ENCODE measurements at regions not wholly inside any gene's neighbourhood (a gene's known extent, or its start where the extent isn't known, plus 50 kb on each side); places are given as distances from the start of the nearest gene placed in this dataset.

- Mint-ChIP-seq H3K27me3 (ENCODE audit: low read depth) (no peaks in the 10 kb centered on the region), H3K4me3 (no peak overlapping the region), H3K27ac (no peak overlapping the region), H3K36me3 (ENCODE audit: low read depth) (no peaks in the 10 kb centered on the region), H3K9me3 (no peaks in the 10 kb centered on the region), H3K4me1 (no peaks in the 10 kb centered on the region)
- TF ChIP-seq CTCF (IDR thresholded peaks at IDR 0.05; ENCODE audit: unreplicated experiment in 3 of 3), result no peak
Observed at GRCh38 chr4:58611012-58611411, 1500.8 kb upstream of the IGFBP7 start.

GRCh38 chr4:58606303-58606702 lies 1496.1 kb upstream of the IGFBP7 start:
- no peak for TF ChIP-seq CTCF (IDR thresholded peaks at IDR 0.05; ENCODE audit: unreplicated experiment in 3 of 3)
- Mint-ChIP-seq H3K36me3 (ENCODE audit: low read depth) (no peaks in the 10 kb centered on the region), H3K27ac (no peak overlapping the region), H3K4me1 (no peaks in the 10 kb centered on the region), H3K4me3 (no peak overlapping the region), H3K27me3 (ENCODE audit: low read depth) (no peaks in the 10 kb centered on the region), H3K9me3 (no peaks in the 10 kb centered on the region)

- Mint-ChIP-seq H3K4me3 (no peak overlapping the region), H3K9me3 (no peaks in the 10 kb centered on the region), H3K4me1 (no peaks in the 10 kb centered on the region), H3K27me3 (ENCODE audit: low read depth) (no peaks in the 10 kb centered on the region), H3K36me3 (ENCODE audit: low read depth) (no peaks in the 10 kb centered on the region), H3K27ac (no peak overlapping the region)
- TF ChIP-seq CTCF (IDR thresholded peaks at IDR 0.05; ENCODE audit: unreplicated experiment in 3 of 3), result no peak
Observed at GRCh38 chr4:58603951-58604350, 1493.8 kb upstream of the IGFBP7 start.

- no peaks in the 10 kb centered on the region for H3K36me3 Mint-ChIP-seq (ENCODE audit: low read depth)
- no peak overlapping the region for H3K4me3 Mint-ChIP-seq
- no peaks in the 10 kb centered on the region for H3K4me1 Mint-ChIP-seq
- TF ChIP-seq CTCF (IDR thresholded peaks at IDR 0.05; ENCODE audit: unreplicated experiment in 3 of 3), result no peak
- H3K27me3 Mint-ChIP-seq (ENCODE audit: low read depth), result no peaks in the 10 kb centered on the region
- H3K27ac Mint-ChIP-seq, result no peak overlapping the region
- no peaks in the 10 kb centered on the region for H3K9me3 Mint-ChIP-seq
Observed at GRCh38 chr4:58602731-58603359, 1492.7 kb upstream of the IGFBP7 start.

- Mint-ChIP-seq H3K4me1 (no peaks in the 10 kb centered on the region), H3K4me3 (no peak overlapping the region), H3K9me3 (no peaks in the 10 kb centered on the region), H3K36me3 (ENCODE audit: low read depth) (no peaks in the 10 kb centered on the region), H3K27me3 (ENCODE audit: low read depth) (no peaks in the 10 kb centered on the region), H3K27ac (no peak overlapping the region)
- no peak for TF ChIP-seq CTCF (IDR thresholded peaks at IDR 0.05; ENCODE audit: unreplicated experiment in 3 of 3)
Observed at GRCh38 chr4:58602022-58602421, 1491.8 kb upstream of the IGFBP7 start.

GRCh38 chr4:58600290-58600689 lies 1490.1 kb upstream of the IGFBP7 start:
- Mint-ChIP-seq H3K9me3 (no peaks in the 10 kb centered on the region), H3K27ac (no peak overlapping the region), H3K27me3 (ENCODE audit: low read depth) (no peaks in the 10 kb centered on the region), H3K4me1 (no peaks in the 10 kb centered on the region), H3K4me3 (no peak overlapping the region), H3K36me3 (ENCODE audit: low read depth) (no peaks in the 10 kb centered on the region)
- TF ChIP-seq CTCF (IDR thresholded peaks at IDR 0.05; ENCODE audit: unreplicated experiment in 3 of 3), result no peak
